Gastrocnemius medialis (tissue), 4 donors: ENCODE measurements at regions not wholly inside any gene's neighbourhood (a gene's known extent, or its start where the extent isn't known, plus 50 kb on each side); places are given as distances from the start of the nearest gene placed in this dataset.

Experiments
- ATAC-seq, 2 donors: fragments of 150-250 bp; one replicate each; pipeline ENCODE4 v1.9.1; 2016
- DNase-seq, 2 donors: peaks; one replicate each; pipeline ENCODE4 v3.0.0-alpha.2; 2019
- H3K27ac ChIP-seq, 4 donors: fragments of 200-600 bp; sonication (generic); 1 replicate in 1 of 4; 2 replicates in 3 of 4; pipeline ENCODE4 v1.5.1; 2016 to 2018; ENCODE audit warnings: mild to moderate bottlenecking in 2 of 4, moderate library complexity in 1 of 4
- H3K27me3 ChIP-seq, 3 donors: fragments of 200-600 bp; sonication (generic) in 2 of 3; 1 replicate in 1 of 3; 2 replicates in 2 of 3; pipeline versions ENCODE4 v1.5.1 to v1.6.0; 2016 to 2019; ENCODE audit warnings: mild to moderate bottlenecking in 1 of 3, moderate library complexity in 1 of 3
- H3K36me3 ChIP-seq, 2 donors: fragments of 200-600 bp; sonication (generic) in 1 of 2; one replicate each; pipeline ENCODE4 v1.5.1; 2017 to 2018
- H3K4me1 ChIP-seq, 2 donors: fragments of 200-600 bp; sonication (generic) in 1 of 2; one replicate each; pipeline ENCODE4 v1.5.1; 2016 to 2017; ENCODE audit warnings: mild to moderate bottlenecking in 2 of 2
- H3K4me3 ChIP-seq, 4 donors: fragments of 200-600 bp; sonication (generic) in 3 of 4; 1 replicate in 1 of 4; 2 replicates in 3 of 4; pipeline ENCODE4 v1.5.1; 2016 to 2019; ENCODE audit warnings: mild to moderate bottlenecking in 2 of 4
- H3K9me3 ChIP-seq, 3 donors: fragments of 200-600 bp; sonication (generic) in 2 of 3; 1 replicate in 1 of 3; 2 replicates in 2 of 3; pipeline ENCODE4 v1.5.1; 2016 to 2019
- POLR2A ChIP-seq, 2 donors: fragments of 450-650 bp; IDR thresholded peaks; one replicate each; pipeline ENCODE4 v1.6.1; 2017; ENCODE audit warnings: antibody characterized with exemption in 2 of 2, mild to moderate bottlenecking in 2 of 2, moderate library complexity in 2 of 2
- in situ Hi-C, 4 donors: fragments of 200-750 bp; cut with MboI; loops; one replicate each; pipeline versions ENCODE4 v1.15.0 to v1.8.0; 2017; ENCODE audit warnings: low sequenced_read_pairs in 4 of 4
- intact Hi-C: fragments of 100-400 bp; cut with DNase I; formaldehyde crosslinking; loops from one replicate; pipeline ENCODE4 v1.15.1; 2023; ENCODE audit warnings: low total_unique reads
- TF ChIP-seq, protein P1 (sequence below), 5 experiments: fragments of 450-650 bp in 3 of 5; fragments of 200-600 bp in 2 of 5; sonication (generic) in 2 of 5; IDR thresholded peaks in 4 of 5; conservative IDR thresholded peaks in 1 of 5; 1 replicate in 4 of 5; 2 replicates in 1 of 5; pipeline ENCODE4 v1.5.1; 2016 to 2019; ENCODE audit warnings: antibody characterized with exemption in 5 of 5, mild to moderate bottlenecking in 3 of 5, moderate library complexity in 3 of 5

DNA sequence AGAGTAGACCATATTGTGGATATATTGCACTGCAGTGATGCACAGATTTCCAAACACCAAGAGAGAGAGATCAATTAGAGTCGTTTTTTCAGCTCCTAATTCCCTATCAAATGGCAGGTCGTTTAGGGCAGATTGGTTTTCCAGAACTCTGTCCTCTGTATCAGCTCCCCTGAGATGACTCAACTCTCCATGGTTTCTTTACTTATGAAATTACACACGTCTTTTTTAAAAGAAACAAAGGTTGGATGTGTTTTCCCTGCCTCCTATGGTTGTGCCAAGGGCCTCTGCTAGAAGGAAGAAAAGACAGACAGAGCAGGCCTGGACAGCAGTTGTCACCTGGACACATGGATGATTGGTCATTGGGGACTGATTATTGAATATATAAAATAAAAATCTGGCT, 478.1 kb upstream of the NBEA start:
- intact Hi-C loops (no loop called here), in situ Hi-C loops (no loop called here)
- H3K27me3 ChIP-seq = no peaks in the 10 kb centered on the region
- no peak for ATAC-seq
- no peak for TF ChIP-seq POLR2A (IDR thresholded peaks at IDR 0.05)
- TF ChIP-seq, protein P1, sequence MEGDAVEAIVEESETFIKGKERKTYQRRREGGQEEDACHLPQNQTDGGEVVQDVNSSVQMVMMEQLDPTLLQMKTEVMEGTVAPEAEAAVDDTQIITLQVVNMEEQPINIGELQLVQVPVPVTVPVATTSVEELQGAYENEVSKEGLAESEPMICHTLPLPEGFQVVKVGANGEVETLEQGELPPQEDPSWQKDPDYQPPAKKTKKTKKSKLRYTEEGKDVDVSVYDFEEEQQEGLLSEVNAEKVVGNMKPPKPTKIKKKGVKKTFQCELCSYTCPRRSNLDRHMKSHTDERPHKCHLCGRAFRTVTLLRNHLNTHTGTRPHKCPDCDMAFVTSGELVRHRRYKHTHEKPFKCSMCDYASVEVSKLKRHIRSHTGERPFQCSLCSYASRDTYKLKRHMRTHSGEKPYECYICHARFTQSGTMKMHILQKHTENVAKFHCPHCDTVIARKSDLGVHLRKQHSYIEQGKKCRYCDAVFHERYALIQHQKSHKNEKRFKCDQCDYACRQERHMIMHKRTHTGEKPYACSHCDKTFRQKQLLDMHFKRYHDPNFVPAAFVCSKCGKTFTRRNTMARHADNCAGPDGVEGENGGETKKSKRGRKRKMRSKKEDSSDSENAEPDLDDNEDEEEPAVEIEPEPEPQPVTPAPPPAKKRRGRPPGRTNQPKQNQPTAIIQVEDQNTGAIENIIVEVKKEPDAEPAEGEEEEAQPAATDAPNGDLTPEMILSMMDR (IDR thresholded peaks at IDR 0.05 in 4 of 5, conservative IDR thresholded peaks at IDR 0.05 in 1 of 5) = no peak
- H3K36me3 ChIP-seq = no peaks in the 10 kb centered on the region
- H3K4me1 ChIP-seq = no peaks in the 10 kb centered on the region
- no peak overlapping the region for H3K4me3 ChIP-seq
- DNase-seq = no peak
- H3K27ac ChIP-seq = no peak overlapping the region
- H3K9me3 ChIP-seq = no peaks in the 10 kb centered on the region

DNA sequence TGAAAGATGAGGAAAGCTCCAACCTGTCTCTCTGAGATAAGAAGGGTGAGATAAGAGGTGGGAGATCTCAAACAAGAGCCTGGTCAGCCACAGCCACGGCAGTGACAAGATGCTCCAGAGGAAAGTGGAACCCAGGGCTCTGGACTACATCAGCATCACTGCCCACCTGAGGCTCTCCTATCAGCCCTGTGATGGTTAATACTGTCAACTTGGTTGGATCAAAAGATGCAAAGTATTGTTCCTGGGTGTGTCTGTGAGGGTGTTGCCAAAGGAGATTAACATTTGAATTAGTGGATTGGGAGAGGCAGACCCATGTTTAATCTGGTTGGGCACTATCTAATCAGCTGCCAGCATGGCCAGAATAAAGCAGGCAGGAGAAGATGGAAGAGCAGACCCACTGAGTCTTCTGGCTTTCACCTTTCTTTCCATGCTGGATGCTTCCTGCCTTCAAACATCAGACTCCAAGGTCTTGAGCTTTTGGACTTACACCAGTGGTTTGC, 476.6 kb upstream of the NBEA start:
- Histone ChIP-seq H3K4me3 (no peak overlapping the region), H3K36me3 (no peaks in the 10 kb centered on the region), H3K27me3 (no peaks in the 10 kb centered on the region), H3K4me1 (no peaks in the 10 kb centered on the region), H3K9me3 (no peaks in the 10 kb centered on the region), H3K27ac (no peak overlapping the region)
- in situ Hi-C loops = no loop called here
- TF ChIP-seq, protein P1 (IDR thresholded peaks at IDR 0.05 in 4 of 5, conservative IDR thresholded peaks at IDR 0.05 in 1 of 5) = no peak
- no peak for TF ChIP-seq POLR2A (IDR thresholded peaks at IDR 0.05)
- no peak for DNase-seq
- ATAC-seq = no peak
- intact Hi-C loops = no loop called here

DNA sequence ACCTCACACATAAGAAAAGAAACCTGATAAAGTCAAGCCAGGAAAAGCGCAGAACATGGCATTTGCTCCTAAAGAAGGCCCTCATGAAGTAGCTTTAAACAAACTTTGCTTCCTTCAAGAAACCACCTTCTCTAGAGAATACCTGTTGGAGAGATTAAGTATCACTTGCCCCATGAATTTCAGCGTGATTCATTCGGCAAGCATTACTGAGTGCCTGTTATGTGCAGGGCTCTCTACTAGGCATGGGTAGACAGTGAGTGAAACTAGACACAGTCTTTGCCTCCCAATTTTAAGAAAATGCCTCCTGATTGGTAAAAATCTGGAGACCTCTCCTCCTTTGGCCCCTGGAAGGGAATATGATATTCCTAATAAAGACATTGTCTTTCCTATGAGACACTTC, 475.8 kb upstream of the NBEA start:
- Histone ChIP-seq H3K27me3 (no peaks in the 10 kb centered on the region), H3K9me3 (no peaks in the 10 kb centered on the region), H3K36me3 (no peaks in the 10 kb centered on the region), H3K4me3 (no peak overlapping the region), H3K4me1 (no peaks in the 10 kb centered on the region), H3K27ac (no peak overlapping the region)
- in situ Hi-C loops = no loop called here
- intact Hi-C loops = no loop called here
- DNase-seq (no peak), ATAC-seq (no peak)
- TF ChIP-seq POLR2A (IDR thresholded peaks at IDR 0.05) = no peak
- TF ChIP-seq, protein P1 (IDR thresholded peaks at IDR 0.05 in 4 of 5, conservative IDR thresholded peaks at IDR 0.05 in 1 of 5) = no peak

DNA sequence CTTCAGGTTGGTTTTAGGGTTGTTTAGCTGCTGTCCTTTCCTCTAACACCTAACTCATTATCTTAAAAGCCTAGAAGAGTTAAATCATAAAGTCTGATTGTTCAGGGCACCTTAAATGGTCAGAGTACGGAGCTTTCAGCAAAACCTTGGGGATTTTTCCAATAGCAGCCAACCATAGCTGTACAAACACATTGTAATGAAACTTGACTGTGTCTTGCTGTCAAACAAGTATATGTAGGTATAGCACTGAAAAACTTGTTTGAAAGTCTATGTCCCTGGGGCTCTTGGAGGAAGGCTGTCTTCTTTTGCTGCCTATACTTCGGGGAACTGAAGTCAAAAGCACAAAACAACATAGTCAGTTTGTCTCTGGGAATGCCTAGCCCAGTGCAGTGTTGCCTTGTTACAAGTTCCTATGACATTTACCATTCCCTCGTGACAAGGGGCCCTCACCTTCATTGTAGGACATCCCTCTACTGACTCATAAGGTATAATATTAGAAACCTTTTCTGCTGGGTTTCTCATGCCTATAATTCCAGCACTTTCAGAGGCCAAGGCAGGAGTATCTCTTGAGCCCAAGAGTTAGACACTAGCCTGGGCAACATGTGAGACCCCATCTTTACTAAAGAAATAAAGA, 474.5 kb upstream of the NBEA start:
- TF ChIP-seq POLR2A (IDR thresholded peaks at IDR 0.05) = no peak
- TF ChIP-seq, protein P1 (IDR thresholded peaks at IDR 0.05 in 4 of 5, conservative IDR thresholded peaks at IDR 0.05 in 1 of 5) = no peak
- intact Hi-C loops (no loop called here), in situ Hi-C loops (no loop called here)
- no peak overlapping the region for H3K4me3 ChIP-seq
- no peak overlapping the region for H3K27ac ChIP-seq
- no peaks in the 10 kb centered on the region for H3K9me3 ChIP-seq
- no peaks in the 10 kb centered on the region for H3K27me3 ChIP-seq
- ATAC-seq (no peak), DNase-seq (no peak)
- no peaks in the 10 kb centered on the region for H3K36me3 ChIP-seq
- no peaks in the 10 kb centered on the region for H3K4me1 ChIP-seq
